H9 (cell line): ENCODE measurements at regions not wholly inside any gene's neighbourhood (a gene's known extent, or its start where the extent isn't known, plus 50 kb on each side); places are given as distances from the start of the nearest gene placed in this dataset.

Experiments
- DNase-seq: peaks from one replicate; pipeline ENCODE4 v3.0.0-alpha.2; 2017
- H2AFZ ChIP-seq: one replicate; pipeline ENCODE4 v1.6.1; 2013; ENCODE audit warnings: mild to moderate bottlenecking, low read length, control low read depth, moderate library complexity
- H2AK5ac ChIP-seq: 2 replicates; pipeline ENCODE4 v1.6.1; 2013; ENCODE audit warnings: low read length, control low read depth, mixed read lengths; ENCODE audit not compliant: insufficient read length
- H2BK120ac ChIP-seq: one replicate; pipeline ENCODE4 v1.6.1; 2013; ENCODE audit warnings: low read depth, mild to moderate bottlenecking, low read length, control low read depth, inconsistent platforms; ENCODE audit not compliant: poor library complexity, severe bottlenecking
- H2BK12ac ChIP-seq: 2 replicates; pipeline ENCODE4 v1.6.1; 2013; ENCODE audit warnings: low read length, control low read depth, mixed read lengths, low read depth; ENCODE audit not compliant: insufficient read length
- H2BK15ac ChIP-seq: 2 replicates; pipeline ENCODE4 v1.6.1; 2013; ENCODE audit warnings: low read depth, low read length, control low read depth
- H2BK20ac ChIP-seq: one replicate; pipeline ENCODE4 v1.6.1; 2013; ENCODE audit warnings: low read depth, mild to moderate bottlenecking, low read length, control low read depth, inconsistent platforms; ENCODE audit not compliant: poor library complexity, severe bottlenecking
- H2BK5ac ChIP-seq: 2 replicates; pipeline ENCODE4 v1.6.1; 2013; ENCODE audit warnings: low read length, control low read depth, mixed read lengths; ENCODE audit not compliant: insufficient read length
- H3K14ac ChIP-seq: 2 replicates; pipeline ENCODE4 v1.6.1; 2013; ENCODE audit warnings: low read length, control low read depth; ENCODE audit not compliant: insufficient read depth
- H3K18ac ChIP-seq: 2 replicates; pipeline ENCODE4 v1.6.1; 2013; ENCODE audit warnings: low read depth, mild to moderate bottlenecking, mixed read lengths, low read length, control low read depth; ENCODE audit not compliant: insufficient read length
- H3K23ac ChIP-seq: 2 replicates; pipeline ENCODE4 v1.6.1; 2013; ENCODE audit warnings: low read length, control low read depth, mixed read lengths, low read depth; ENCODE audit not compliant: insufficient read length
- H3K23me2 ChIP-seq: 2 replicates; pipeline ENCODE4 v1.6.1; 2013; ENCODE audit warnings: low read depth, mild to moderate bottlenecking, mixed read lengths, low read length, control low read depth; ENCODE audit not compliant: insufficient read length, poor library complexity, severe bottlenecking
- H3K27ac ChIP-seq: 2 replicates; pipeline ENCODE4 v1.5.1; 2013; ENCODE audit warnings: low read length, control low read depth, mixed read lengths, low read depth; ENCODE audit not compliant: insufficient read length
- H3K27me3 ChIP-seq: 2 replicates; pipeline ENCODE4 v1.6.1; 2013; ENCODE audit warnings: low read length, control low read depth, inconsistent platforms; ENCODE audit not compliant: insufficient read depth
- H3K4ac ChIP-seq: 2 replicates; pipeline ENCODE4 v1.6.1; 2013; ENCODE audit warnings: low read depth, mild to moderate bottlenecking, control low read depth, inconsistent platforms, low read length, moderate library complexity
- H3K4me1 ChIP-seq: 2 replicates; pipeline ENCODE4 v1.6.1; 2013; ENCODE audit warnings: low read length, control low read depth, inconsistent platforms; ENCODE audit not compliant: insufficient read depth
- H3K4me2 ChIP-seq: 2 replicates; pipeline ENCODE4 v1.6.1; 2013; ENCODE audit warnings: low read length, control low read depth, mixed read lengths; ENCODE audit not compliant: insufficient read length, insufficient read depth
- H3K56ac ChIP-seq: 2 replicates; pipeline ENCODE4 v1.6.1; 2013; ENCODE audit warnings: low read depth, mild to moderate bottlenecking, mixed read lengths, low read length, control low read depth; ENCODE audit not compliant: insufficient read length
- H3K79me1 ChIP-seq: 2 replicates; pipeline ENCODE4 v1.6.1; 2013; ENCODE audit warnings: low read depth, mild to moderate bottlenecking, moderate library complexity, low read length, control low read depth, inconsistent platforms; ENCODE audit not compliant: insufficient read depth, poor library complexity, severe bottlenecking
- H3K79me2 ChIP-seq: 2 replicates; pipeline ENCODE4 v1.6.1; 2013; ENCODE audit warnings: low read length, control low read depth, inconsistent platforms; ENCODE audit not compliant: insufficient read depth
- H3K9ac ChIP-seq: 2 replicates; pipeline ENCODE4 v1.6.1; 2013; ENCODE audit warnings: low read length, control low read depth, mixed read lengths; ENCODE audit not compliant: insufficient read length; ENCODE audit errors: extremely low read depth
- H3K9me3 ChIP-seq: one replicate; pipeline ENCODE4 v1.6.1; 2013; ENCODE audit warnings: low read depth, low read length, inconsistent platforms; ENCODE audit not compliant: control insufficient read depth
- H3T11ph ChIP-seq: one replicate; pipeline ENCODE4 v1.6.1; 2013; ENCODE audit warnings: mild to moderate bottlenecking, low read length, control low read depth, inconsistent platforms
- H4K20me1 ChIP-seq: one replicate; pipeline ENCODE4 v1.6.1; 2013; ENCODE audit not compliant: control insufficient read depth, insufficient read length, insufficient read depth
- H4K5ac ChIP-seq: 2 replicates; pipeline ENCODE4 v1.6.1; 2013; ENCODE audit warnings: low read depth, mild to moderate bottlenecking, mixed read lengths, low read length, control low read depth; ENCODE audit not compliant: insufficient read length
- H4K8ac ChIP-seq: replicated peaks from 2 replicates; pipeline ENCODE4 v1.6.1; 2013; ENCODE audit warnings: low read length, control low read depth, mixed read lengths, low read depth; ENCODE audit not compliant: insufficient read length
- H4K91ac ChIP-seq: 2 replicates; pipeline ENCODE4 v1.6.1; 2013; ENCODE audit warnings: low read depth, mild to moderate bottlenecking, moderate library complexity, mixed read lengths, low read length, control low read depth; ENCODE audit not compliant: insufficient read length
- H3K27ac Mint-ChIP-seq, 3 experiments: 2 replicates in 2 of 3; 3 replicates in 1 of 3; pipeline ENCODE4 v1.8.0; 2020 to 2021; ENCODE audit warnings: mixed read lengths in 3 of 3, mild to moderate bottlenecking in 1 of 3, moderate library complexity in 1 of 3
- H3K27me3 Mint-ChIP-seq: 2 replicates; pipeline ENCODE4 v1.8.0; 2021; ENCODE audit warnings: low read depth, mild to moderate bottlenecking, moderate library complexity, mixed read lengths
- H3K36me3 Mint-ChIP-seq, 3 experiments: 2 replicates in 2 of 3; 3 replicates in 1 of 3; pipeline ENCODE4 v1.8.0; 2020 to 2021; ENCODE audit warnings: low read depth in 3 of 3, mixed read lengths in 3 of 3; ENCODE audit not compliant: insufficient read depth in 1 of 3
- H3K4me1 Mint-ChIP-seq, 2 experiments: 2 replicates each; pipeline ENCODE4 v1.8.0; 2020; ENCODE audit warnings: mixed read lengths in 2 of 2
- H3K4me3 Mint-ChIP-seq, 2 experiments: 2 replicates in 1 of 2; 3 replicates in 1 of 2; pipeline ENCODE4 v1.8.0; 2020 to 2021; ENCODE audit warnings: mild to moderate bottlenecking in 2 of 2, mixed read lengths in 2 of 2, moderate library complexity in 1 of 2
- H3K9me3 Mint-ChIP-seq, 2 experiments: 2 replicates in 1 of 2; 3 replicates in 1 of 2; pipeline ENCODE4 v1.8.0; 2020; ENCODE audit warnings: mild to moderate bottlenecking in 2 of 2, mixed read lengths in 2 of 2, moderate library complexity in 1 of 2
- WGBS: extraction: QIAGEN DNeasy Blood & Tissue Kit; methylation state at CpG from one replicate; pipeline ENCODE4 v1.1.7; 2013; ENCODE audit warnings: missing lambda C conversion rate, low lambda C conversion rate, mixed read lengths; ENCODE audit not compliant: insufficient read length; ENCODE audit errors: extremely low coverage; 5-methylcytosine and 5-hydroxymethylcytosine counted together
- TF ChIP-seq, protein P1 (sequence below): fragments of 200-600 bp; sonication (generic); conservative IDR thresholded peaks from 3 replicates; pipeline ENCODE4 v1.8.0; 2021; ENCODE audit warnings: antibody characterized with exemption, mild to moderate bottlenecking

DNA sequence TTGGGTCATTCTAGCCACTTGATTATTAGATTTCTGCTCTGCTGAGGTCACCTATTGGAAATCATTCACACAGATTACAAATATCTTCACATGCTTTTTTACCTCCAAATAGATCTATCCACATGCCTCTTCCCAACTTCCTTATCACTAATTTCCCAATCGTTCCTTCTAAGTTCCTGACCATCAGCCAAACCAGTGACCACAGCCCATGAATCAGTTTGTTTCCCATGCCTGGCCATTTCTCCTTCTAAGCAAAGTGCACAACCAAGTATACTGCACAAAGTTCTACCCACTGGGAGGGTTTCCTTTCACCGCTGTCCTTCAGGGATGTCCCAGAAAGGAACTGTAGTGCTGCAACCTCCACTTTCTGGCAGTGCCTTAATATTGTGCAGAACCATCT lies 140.5 kb upstream of the SYNDIG1 start:
- H3K27ac ChIP-seq: no peak overlapping the region
- H2BK120ac ChIP-seq: no peak overlapping the region
- H4K5ac ChIP-seq: no peak overlapping the region
- Mint-ChIP-seq H3K27ac (no peak overlapping the region), H3K27me3 (peaks cover 1% of the 10 kb centered on the region), H3K4me1 (peaks cover 5 to 6% of the 10 kb centered on the region in 2 experiments), H3K4me3 (no peak overlapping the region), H3K9me3 (no peaks in the 10 kb centered on the region), H3K36me3 (no peaks in the 10 kb centered on the region)
- no peak overlapping the region for H3K56ac ChIP-seq
- H3K4me1 ChIP-seq: peaks cover 2% of the 10 kb centered on the region; the same call in 1 of the 2 replicates
- H2AFZ ChIP-seq: no peak overlapping the region
- H3K79me1 ChIP-seq: no peaks in the 10 kb centered on the region
- H3K18ac ChIP-seq: no peak overlapping the region
- TF ChIP-seq, protein P1, sequence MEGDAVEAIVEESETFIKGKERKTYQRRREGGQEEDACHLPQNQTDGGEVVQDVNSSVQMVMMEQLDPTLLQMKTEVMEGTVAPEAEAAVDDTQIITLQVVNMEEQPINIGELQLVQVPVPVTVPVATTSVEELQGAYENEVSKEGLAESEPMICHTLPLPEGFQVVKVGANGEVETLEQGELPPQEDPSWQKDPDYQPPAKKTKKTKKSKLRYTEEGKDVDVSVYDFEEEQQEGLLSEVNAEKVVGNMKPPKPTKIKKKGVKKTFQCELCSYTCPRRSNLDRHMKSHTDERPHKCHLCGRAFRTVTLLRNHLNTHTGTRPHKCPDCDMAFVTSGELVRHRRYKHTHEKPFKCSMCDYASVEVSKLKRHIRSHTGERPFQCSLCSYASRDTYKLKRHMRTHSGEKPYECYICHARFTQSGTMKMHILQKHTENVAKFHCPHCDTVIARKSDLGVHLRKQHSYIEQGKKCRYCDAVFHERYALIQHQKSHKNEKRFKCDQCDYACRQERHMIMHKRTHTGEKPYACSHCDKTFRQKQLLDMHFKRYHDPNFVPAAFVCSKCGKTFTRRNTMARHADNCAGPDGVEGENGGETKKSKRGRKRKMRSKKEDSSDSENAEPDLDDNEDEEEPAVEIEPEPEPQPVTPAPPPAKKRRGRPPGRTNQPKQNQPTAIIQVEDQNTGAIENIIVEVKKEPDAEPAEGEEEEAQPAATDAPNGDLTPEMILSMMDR: no peak
- DNase-seq: no peak
- no peaks in the 10 kb centered on the region for H3K79me2 ChIP-seq
- H3T11ph ChIP-seq: no peak overlapping the region
- H3K23me2 ChIP-seq: no peaks in the 10 kb centered on the region
- no peak overlapping the region for H3K4me2 ChIP-seq
- H3K4ac ChIP-seq: no peak overlapping the region
- no peaks in the 10 kb centered on the region for H3K9me3 ChIP-seq
- no peak overlapping the region for H2BK15ac ChIP-seq
- no peaks in the 10 kb centered on the region for H3K27me3 ChIP-seq
- H2BK5ac ChIP-seq: no peak overlapping the region
- H4K8ac ChIP-seq: no peak overlapping the region
- no peak overlapping the region for H2BK12ac ChIP-seq
- no peak overlapping the region for H3K9ac ChIP-seq
- H2BK20ac ChIP-seq: no peak overlapping the region
- 100% methylated on average over 1 of the region's 2 CpGs for WGBS
- H3K14ac ChIP-seq: no peak overlapping the region
- no peak overlapping the region for H3K23ac ChIP-seq
- H4K91ac ChIP-seq: no peak overlapping the region
- H4K20me1 ChIP-seq: no peaks in the 10 kb centered on the region
- H2AK5ac ChIP-seq: no peak overlapping the region
